ENCODE measurements at regions not wholly inside any gene's neighbourhood (a gene's known extent, or its start where the extent isn't known, plus 50 kb on each side); places are given as distances from the start of the nearest gene placed in this dataset.
"Not testable (repeated sequence)": the region's sequence is repeated elsewhere in the genome, so short reads cannot be mapped to it uniquely, and the experiment has no call there.

GRCh38 chr12:27133022-27133590 lies 50.7 kb upstream of the C12orf71 start:
- DNase-seq, result no peak
- in situ Hi-C loops (cut with MboI; ENCODE audit: low pct_unique_long_range_greater_than_20kb, low sequenced_read_pairs), result no loop called here

DNA sequence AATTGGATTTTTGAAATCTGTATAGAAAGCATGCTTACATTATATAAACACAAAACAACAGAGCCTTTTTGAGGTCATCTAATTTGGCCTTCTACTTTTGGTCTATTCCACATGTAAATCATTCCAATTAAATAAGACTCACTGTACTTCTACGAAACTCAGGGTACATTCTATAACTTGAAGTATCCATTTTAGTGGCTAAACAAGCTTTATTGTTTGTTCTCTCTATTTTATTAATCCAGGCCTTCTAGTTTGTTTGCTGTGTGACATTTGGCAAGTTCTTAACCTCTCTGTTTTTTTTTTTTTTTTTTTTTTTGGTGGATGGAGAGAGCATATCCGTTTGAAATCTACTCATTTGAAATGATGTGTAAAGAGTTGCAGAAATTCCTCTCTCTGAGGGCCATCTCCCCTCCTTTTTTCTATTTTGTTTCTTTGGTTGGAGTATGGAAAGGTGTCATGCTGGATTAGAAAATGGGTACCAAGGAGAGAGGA lies 58.1 kb upstream of the C12orf71 start:
- DNase-seq, result no peak
- in situ Hi-C loops (cut with MboI; ENCODE audit: low pct_unique_long_range_greater_than_20kb, low sequenced_read_pairs), result no loop called here

GRCh38 chr12:27142101-27142721 lies 59.8 kb upstream of the C12orf71 start:
- in situ Hi-C loops (cut with MboI; ENCODE audit: low pct_unique_long_range_greater_than_20kb, low sequenced_read_pairs), result no loop called here
- peak; percentile 70 for DNase-seq

DNA sequence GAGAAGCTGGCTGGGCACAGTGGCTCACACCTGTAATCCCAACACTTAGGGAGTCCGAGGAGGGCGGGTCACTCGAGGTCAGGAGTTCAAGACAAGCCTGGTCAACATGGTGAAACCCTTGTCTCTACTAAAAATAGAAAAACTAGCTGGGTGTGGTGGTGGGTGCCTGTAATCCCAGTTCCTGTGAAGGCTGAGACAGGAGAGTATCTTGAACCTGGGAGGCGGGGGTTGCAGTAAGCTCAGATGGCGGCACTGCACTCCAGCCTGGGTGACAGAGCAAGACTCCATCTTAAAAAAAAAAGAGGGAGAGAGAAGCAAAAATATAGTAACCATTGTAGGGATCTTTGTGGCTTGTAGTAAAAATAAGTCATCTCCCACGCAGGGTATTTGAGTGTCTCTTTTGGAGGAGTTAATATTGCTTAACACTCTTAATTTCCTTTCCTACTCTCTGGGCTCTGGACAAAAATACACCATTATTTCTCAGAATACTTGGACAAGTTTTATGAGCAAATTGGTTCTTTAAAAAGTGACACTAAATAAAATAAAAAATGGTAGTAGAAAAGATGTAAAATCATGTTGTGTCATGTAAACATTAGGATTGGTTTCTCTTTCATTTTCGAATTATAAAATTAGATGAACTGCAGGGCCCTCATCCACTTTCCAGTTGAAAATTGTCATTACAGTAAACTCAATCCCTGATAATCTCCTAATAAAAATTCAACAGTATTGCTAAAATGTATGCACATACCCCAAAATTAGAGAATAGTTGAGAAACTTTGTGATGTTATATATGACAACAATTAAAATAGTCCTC lies 61.1 kb upstream of the C12orf71 start:
- in situ Hi-C loops (cut with MboI; ENCODE audit: low pct_unique_long_range_greater_than_20kb, low sequenced_read_pairs), result no loop called here
- DNase-seq, result peak; percentile 32

DNA sequence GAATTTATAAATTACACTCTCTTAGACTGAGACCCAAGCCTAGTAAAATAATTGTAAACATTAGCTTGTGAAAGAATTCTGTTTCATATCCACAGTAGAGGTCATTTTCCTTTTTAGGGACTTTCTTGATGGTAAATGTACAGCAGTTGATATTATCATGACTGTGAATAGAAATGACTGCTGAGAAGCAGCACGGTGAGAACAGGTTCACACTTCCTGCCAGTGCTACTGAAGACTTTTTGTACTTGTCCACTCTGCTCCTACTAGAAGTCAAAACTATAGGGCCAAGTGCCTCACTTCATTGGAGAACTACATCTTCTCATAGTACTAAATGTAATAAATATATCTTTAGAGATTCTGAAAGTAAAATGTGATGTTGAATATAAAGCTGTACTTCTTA lies 63.3 kb upstream of the C12orf71 start:
- in situ Hi-C loops (cut with MboI; ENCODE audit: low pct_unique_long_range_greater_than_20kb, low sequenced_read_pairs), result not testable (repeated sequence)

GRCh38 chr12:27148373-27148772 lies 66.0 kb upstream of the C12orf71 start:
- no peak for DNase-seq
- in situ Hi-C loops (cut with MboI; ENCODE audit: low pct_unique_long_range_greater_than_20kb, low sequenced_read_pairs), result no loop called here

More for the DNA sequence above, 63.3 kb upstream of the C12orf71 start:
- not testable (repeated sequence) for DNase-seq

- in situ Hi-C loops (cut with MboI; ENCODE audit: low pct_unique_long_range_greater_than_20kb, low sequenced_read_pairs), result no loop called here
- no peak for DNase-seq
These were observed 66.4 kb upstream of the C12orf71 start for GRCh38 chr12:27148791-27149190.

GRCh38 chr12:27151479-27151878 lies 69.1 kb upstream of the C12orf71 start:
- in situ Hi-C loops (cut with MboI; ENCODE audit: low pct_unique_long_range_greater_than_20kb, low sequenced_read_pairs), result no loop called here
- peak; percentile 48 for DNase-seq

- in situ Hi-C loops (cut with MboI; ENCODE audit: low pct_unique_long_range_greater_than_20kb, low sequenced_read_pairs), result no loop called here
- DNase-seq, result no peak
These were observed 75.9 kb upstream of the C12orf71 start for GRCh38 chr12:27158297-27158696.

- in situ Hi-C loops (cut with MboI; ENCODE audit: low pct_unique_long_range_greater_than_20kb, low sequenced_read_pairs), result no loop called here
- DNase-seq, result no peak
These were observed 79.3 kb upstream of the C12orf71 start for GRCh38 chr12:27161458-27162228.

- in situ Hi-C loops (cut with MboI; ENCODE audit: low pct_unique_long_range_greater_than_20kb, low sequenced_read_pairs), result no loop called here
- DNase-seq, result no peak
These were observed 79.8 kb upstream of the C12orf71 start for GRCh38 chr12:27162229-27162537.

DNA sequence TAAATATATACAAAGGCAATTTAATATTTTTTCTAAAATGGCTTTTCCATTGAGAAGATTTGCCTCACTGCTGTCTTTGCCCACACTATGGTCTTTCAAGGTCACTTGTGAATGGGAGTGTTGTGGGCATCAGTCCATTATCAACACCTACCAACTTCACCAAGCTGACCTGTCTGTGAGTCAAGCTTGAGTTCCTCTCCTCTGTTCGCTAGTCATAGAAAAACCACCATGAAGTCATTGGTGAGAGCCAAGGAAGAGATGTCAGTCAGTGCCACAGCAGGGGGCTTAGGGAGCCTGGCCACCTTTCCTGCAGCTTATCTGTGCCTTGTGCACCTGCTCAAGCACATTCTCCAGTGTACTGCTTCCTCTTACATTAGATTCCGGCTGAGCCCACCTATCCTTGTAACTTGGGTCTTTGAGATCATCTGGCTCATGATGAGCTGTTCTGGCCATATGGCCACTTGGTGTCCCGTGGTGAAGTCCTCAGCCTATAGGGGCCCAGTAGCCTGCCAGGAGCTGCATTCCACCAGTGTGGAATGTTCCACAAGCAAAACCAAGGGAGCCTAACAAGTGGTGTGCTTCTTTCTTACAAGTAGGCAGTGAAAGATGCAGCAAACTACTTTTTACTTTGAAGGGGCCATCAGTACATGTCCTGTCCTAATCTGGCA lies 80.8 kb upstream of the C12orf71 start:
- DNase-seq, result no peak
- in situ Hi-C loops (cut with MboI; ENCODE audit: low pct_unique_long_range_greater_than_20kb, low sequenced_read_pairs), result no loop called here

- in situ Hi-C loops (cut with MboI; ENCODE audit: low pct_unique_long_range_greater_than_20kb, low sequenced_read_pairs), result no loop called here
These were observed 80.2 kb upstream of the STK38L start for GRCh38 chr12:27163894-27164293.

DNA sequence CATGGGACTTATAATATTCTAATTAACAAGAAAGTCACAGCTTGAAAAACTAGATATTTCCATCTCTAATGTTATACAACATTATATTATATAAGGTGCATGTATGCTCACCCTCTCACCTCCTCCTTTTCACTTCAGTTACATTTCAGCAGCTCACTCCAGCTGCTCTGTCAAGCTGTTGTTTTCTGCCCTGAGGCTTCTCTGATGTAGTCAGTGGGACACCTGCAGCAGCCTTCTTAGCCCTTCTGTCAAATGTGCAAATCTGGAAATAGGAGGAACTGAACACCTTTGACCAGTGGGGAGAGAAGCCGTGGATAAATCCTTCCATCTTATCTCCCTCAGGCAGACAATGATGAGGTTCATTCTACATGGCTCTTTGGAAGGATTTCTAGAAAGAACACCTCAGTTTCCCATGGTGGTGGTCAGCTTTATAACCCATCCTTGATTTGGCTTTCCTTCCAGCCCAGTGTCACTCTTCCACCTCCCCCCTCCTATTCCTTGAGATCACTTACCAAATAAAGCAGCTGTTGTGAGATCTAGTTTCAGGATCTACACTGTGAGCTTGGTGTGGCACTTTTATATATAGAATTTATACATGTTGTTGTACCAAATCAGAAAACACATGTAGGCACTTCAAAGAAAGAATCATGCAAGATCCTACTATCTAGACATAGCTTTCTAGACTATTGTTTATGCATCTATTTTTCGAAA lies 79.6 kb upstream of the STK38L start:
- in situ Hi-C loops (cut with MboI; ENCODE audit: low pct_unique_long_range_greater_than_20kb, low sequenced_read_pairs), result no loop called here
- no peak for DNase-seq

More at GRCh38 chr12:27163894-27164293, 80.2 kb upstream of the STK38L start:
- no peak for DNase-seq

- DNase-seq; in situ Hi-C loops (cut with MboI; ENCODE audit: low pct_unique_long_range_greater_than_20kb, low sequenced_read_pairs): not testable (repeated sequence)
These were observed 78.1 kb upstream of the STK38L start for GRCh38 chr12:27165958-27166357.

- not testable (repeated sequence) for DNase-seq
These were observed 72.6 kb upstream of the STK38L start for GRCh38 chr12:27171494-27171893.

GRCh38 chr12:27176765-27177164 lies 67.3 kb upstream of the STK38L start:
- in situ Hi-C loops (cut with MboI; ENCODE audit: low pct_unique_long_range_greater_than_20kb, low sequenced_read_pairs), result no loop called here
- no peak for DNase-seq

More at GRCh38 chr12:27171494-27171893, 72.6 kb upstream of the STK38L start:
- in situ Hi-C loops (cut with MboI; ENCODE audit: low pct_unique_long_range_greater_than_20kb, low sequenced_read_pairs), result not testable (repeated sequence)

DNA sequence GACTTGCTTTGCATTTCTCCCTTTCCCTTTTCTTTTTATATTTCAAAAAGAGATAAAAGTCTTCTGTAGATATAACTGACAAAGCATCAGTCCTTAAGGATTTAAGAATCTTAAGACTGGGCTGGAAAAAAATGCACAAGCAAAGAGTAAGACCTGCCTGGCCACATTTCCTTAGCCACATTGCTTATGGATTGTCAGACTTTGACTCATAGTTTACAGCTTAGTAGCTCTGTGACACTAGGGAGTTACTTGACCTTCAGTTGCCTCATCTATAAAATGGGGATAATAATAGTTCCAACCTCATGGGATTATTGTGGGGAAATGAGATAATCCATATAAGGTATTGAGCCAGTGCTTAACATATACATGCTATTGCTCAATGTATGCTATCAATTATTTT lies 66.4 kb upstream of the STK38L start:
- DNase-seq, result no peak
- in situ Hi-C loops (cut with MboI; ENCODE audit: low pct_unique_long_range_greater_than_20kb, low sequenced_read_pairs), result no loop called here

Data from KBM-7 (cell line).